Aorta (tissue), 5 donors: ENCODE measurements at regions not wholly inside any gene's neighbourhood (a gene's known extent, or its start where the extent isn't known, plus 50 kb on each side); places are given as distances from the start of the nearest gene placed in this dataset.

Experiments
- ATAC-seq: fragments of 200-7000 bp; cut with Tn5 transposase; one replicate; pipeline ENCODE4 v1.9.1; 2022; ENCODE audit warnings: moderate library complexity; ENCODE audit not compliant: low FRiP score
- DNase-seq, 2 donors: peaks; one replicate each; pipeline ENCODE4 v3.0.0-alpha.2; 2020
- H3K27ac ChIP-seq, 2 donors: one replicate each; pipeline ENCODE4 v1.5.1; 2013; ENCODE audit warnings: low read length in 2 of 2, mild to moderate bottlenecking in 2 of 2, moderate library complexity in 2 of 2, control low read depth in 1 of 2, inconsistent platforms in 1 of 2, low read depth in 1 of 2
- H3K27me3 ChIP-seq, 2 donors: one replicate each; pipeline ENCODE4 v1.6.1; 2013; ENCODE audit warnings: control low read depth in 1 of 2, low read length in 1 of 2, mild to moderate bottlenecking in 1 of 2, moderate library complexity in 1 of 2; ENCODE audit not compliant: insufficient read depth in 2 of 2, control insufficient read depth in 1 of 2
- H3K36me3 ChIP-seq, 2 donors: one replicate each; pipeline ENCODE4 v1.6.1; 2013; ENCODE audit warnings: control low read depth in 1 of 2, low read length in 1 of 2, mild to moderate bottlenecking in 1 of 2; ENCODE audit not compliant: insufficient read depth in 2 of 2, control insufficient read depth in 1 of 2
- H3K4me1 ChIP-seq, 2 donors: one replicate each; pipeline ENCODE4 v1.6.1; 2013; ENCODE audit warnings: low read length in 2 of 2, control low read depth in 1 of 2, mild to moderate bottlenecking in 1 of 2, moderate library complexity in 1 of 2; ENCODE audit not compliant: insufficient read depth in 2 of 2, control insufficient read depth in 1 of 2
- H3K4me3 ChIP-seq, 2 donors: one replicate each; pipeline ENCODE4 v1.5.1; 2013; ENCODE audit warnings: low read length in 2 of 2, control low read depth in 1 of 2, mild to moderate bottlenecking in 1 of 2
- H3K9me3 ChIP-seq: one replicate; pipeline ENCODE4 v1.6.1; 2013; ENCODE audit warnings: mild to moderate bottlenecking, low read length; ENCODE audit not compliant: control insufficient read depth
- WGBS, 2 donors: extraction: QIAGEN DNeasy Blood & Tissue Kit; methylation state at CpG; one replicate each; pipeline ENCODE4 v1.1.7; 2013; 5-methylcytosine and 5-hydroxymethylcytosine counted together
- intact Hi-C, 2 donors: fragments of 100-400 bp; cut with DNase I; formaldehyde crosslinking; loops; one replicate each; pipeline versions ENCODE4 v1.14.2 to v1.15.0; 2022
- donor health status: healthy with polysubstance abuse.
- donor health status: Bipolar disorder and iron deficiency.
- donor health status: DM: no; HTN: no; CAD: no.
- donor health status: DM: no; HTN: no; CAD: no.
- donor health status: DM: yes; HTN: yes; CAD: no.

- ATAC-seq (no peak), DNase-seq (no peak)
- intact Hi-C loops = no loop called here
- Histone ChIP-seq H3K27ac (no peak overlapping the region), H3K27me3 (peaks cover 0 to 3% of the 10 kb centered on the region in 2 donors), H3K4me3 (no peak overlapping the region), H3K36me3 (no peaks in the 10 kb centered on the region), H3K4me1 (no peaks in the 10 kb centered on the region), H3K9me3 (peaks cover 5% of the 10 kb centered on the region)
- 9 to 15% methylated on average over 2 of the region's 2 CpGs for whole genome bisulfite sequencing, 2 donors
Measured at GRCh38 chr1:34376531-34376930, 199.8 kb downstream of the C1orf94 start.

GRCh38 chr1:34378968-34379856 is 202.5 kb downstream of the C1orf94 start:
- Histone ChIP-seq H3K4me3 (no peak overlapping the region), H3K27me3 (peaks cover 0 to 1% of the 10 kb centered on the region in 2 donors), H3K4me1 (no peaks in the 10 kb centered on the region), H3K9me3 (peaks cover 5% of the 10 kb centered on the region), H3K36me3 (no peaks in the 10 kb centered on the region), H3K27ac (no peak overlapping the region)
- WGBS, 2 donors = 38 to 43% methylated on average over 11 of the region's 11 CpGs
- ATAC-seq (no peak), DNase-seq (no peak)
- intact Hi-C loops = no loop called here

GRCh38 chr1:34379911-34380310 is 203.2 kb downstream of the C1orf94 start:
- no peaks in the 10 kb centered on the region for H3K4me1 ChIP-seq
- intact Hi-C loops = no loop called here
- H3K9me3 ChIP-seq = peaks cover 5% of the 10 kb centered on the region
- H3K36me3 ChIP-seq = no peaks in the 10 kb centered on the region
- no peak for DNase-seq
- ATAC-seq = no peak
- no peak overlapping the region for H3K27ac ChIP-seq
- 54 to 60% methylated on average over 4 of the region's 4 CpGs for WGBS, 2 donors
- H3K4me3 ChIP-seq = no peak overlapping the region
- H3K27me3 ChIP-seq = peaks cover 0 to 1% of the 10 kb centered on the region in 2 donors

GRCh38 chr1:34380526-34381124 is 203.9 kb downstream of the C1orf94 start:
- DNase-seq = no peak
- H3K27me3 ChIP-seq = peaks cover 0 to 1% of the 10 kb centered on the region in 2 donors
- WGBS, 2 donors = 55% methylated on average over 12 of the region's 12 CpGs

GRCh38 chr1:34389974-34390373 is 213.3 kb downstream of the C1orf94 start:
- DNase-seq (no peak), ATAC-seq (no peak)
- Histone ChIP-seq H3K27me3 (no peaks in the 10 kb centered on the region), H3K4me3 (no peak overlapping the region), H3K36me3 (no peaks in the 10 kb centered on the region), H3K27ac (no peak overlapping the region), H3K4me1 (no peaks in the 10 kb centered on the region), H3K9me3 (peaks cover 2% of the 10 kb centered on the region)
- 80 to 84% methylated on average over 1 of the region's 1 CpG for WGBS, 2 donors
- intact Hi-C loops = no loop called here

More at GRCh38 chr1:34380526-34381124, 203.9 kb downstream of the C1orf94 start:
- ATAC-seq = no peak
- Histone ChIP-seq H3K36me3 (no peaks in the 10 kb centered on the region), H3K9me3 (peaks cover 5% of the 10 kb centered on the region), H3K27ac (no peak overlapping the region), H3K4me3 (no peak overlapping the region), H3K4me1 (no peaks in the 10 kb centered on the region)
- intact Hi-C loops = no loop called here

- Histone ChIP-seq H3K36me3 (no peaks in the 10 kb centered on the region), H3K9me3 (peaks cover 2% of the 10 kb centered on the region), H3K27ac (no peak overlapping the region), H3K4me1 (no peaks in the 10 kb centered on the region), H3K27me3 (no peaks in the 10 kb centered on the region), H3K4me3 (no peak overlapping the region)
- DNase-seq (no peak), ATAC-seq (no peak)
- intact Hi-C loops = no loop called here
- 72 to 75% methylated on average over 2 of the region's 2 CpGs for WGBS, 2 donors
Measured at GRCh38 chr1:34396042-34396441, 219.3 kb downstream of the C1orf94 start.

- Histone ChIP-seq H3K4me3 (no peak overlapping the region), H3K4me1 (no peaks in the 10 kb centered on the region), H3K9me3 (no peaks in the 10 kb centered on the region), H3K27me3 (no peaks in the 10 kb centered on the region), H3K36me3 (no peaks in the 10 kb centered on the region), H3K27ac (no peak overlapping the region)
- WGBS, 2 donors = 81 to 86% methylated on average over 5 of the region's 5 CpGs
- no peak for DNase-seq
- intact Hi-C loops = no loop called here
- ATAC-seq = no peak
Measured at GRCh38 chr1:34398241-34398915, 221.7 kb downstream of the C1orf94 start.

GRCh38 chr1:34398916-34399275 is 222.2 kb downstream of the C1orf94 start:
- DNase-seq (no peak), ATAC-seq (no peak)
- no peaks in the 10 kb centered on the region for H3K4me1 ChIP-seq
- no peak overlapping the region for H3K27ac ChIP-seq
- no peaks in the 10 kb centered on the region for H3K36me3 ChIP-seq
- H3K4me3 ChIP-seq = no peak overlapping the region
- 20 to 23% methylated on average over 4 of the region's 4 CpGs for WGBS, 2 donors
- intact Hi-C loops = no loop called here
- no peaks in the 10 kb centered on the region for H3K27me3 ChIP-seq
- H3K9me3 ChIP-seq = no peaks in the 10 kb centered on the region
